Esophagus squamous epithelium (tissue), 4 donors: ENCODE measurements at regions not wholly inside any gene's neighbourhood (a gene's known extent, or its start where the extent isn't known, plus 50 kb on each side); places are given as distances from the start of the nearest gene placed in this dataset.

Source experiments
- CTCF ChIP-seq, 6 experiments: fragments of 450-650 bp in 4 of 6; fragments of 200-600 bp in 2 of 6; sonication (generic) in 2 of 6; IDR thresholded peaks; one replicate each; pipeline ENCODE4 v1.5.1; 2016 to 2019; ENCODE audit warnings: antibody characterized with exemption in 6 of 6, mild to moderate bottlenecking in 4 of 6, moderate library complexity in 4 of 6
- POLR2A ChIP-seq, 4 donors: fragments of 450-650 bp; IDR thresholded peaks; one replicate each; pipeline ENCODE4 v1.6.1; 2017; ENCODE audit warnings: antibody characterized with exemption in 4 of 4, mild to moderate bottlenecking in 4 of 4, moderate library complexity in 3 of 4

GRCh38 chr5:113989278-113989912, 372.5 kb upstream of the KCNN2 start:
- no peak for TF ChIP-seq POLR2A (IDR thresholded peaks at IDR 0.05)
- no peak for TF ChIP-seq CTCF (IDR thresholded peaks at IDR 0.05)
